Loucy (cell line): ENCODE measurements at regions not wholly inside any gene's neighbourhood (a gene's known extent, or its start where the extent isn't known, plus 50 kb on each side); places are given as distances from the start of the nearest gene placed in this dataset.

Source experiments
- EZH2phosphoT487 ChIP-seq: fragments of 200-600 bp; IDR thresholded peaks from 2 replicates; pipeline ENCODE4 v1.6.1; 2018; ENCODE audit warnings: antibody characterized with exemption, mild to moderate bottlenecking, moderate library complexity, borderline replicate concordance
- TF ChIP-seq, protein P1 (sequence below): fragments of 200-600 bp; sonication (generic); conservative IDR thresholded peaks from 2 replicates; pipeline ENCODE4 v1.5.1; 2014; ENCODE audit warnings: mild to moderate bottlenecking, antibody characterized with exemption, low read length

DNA sequence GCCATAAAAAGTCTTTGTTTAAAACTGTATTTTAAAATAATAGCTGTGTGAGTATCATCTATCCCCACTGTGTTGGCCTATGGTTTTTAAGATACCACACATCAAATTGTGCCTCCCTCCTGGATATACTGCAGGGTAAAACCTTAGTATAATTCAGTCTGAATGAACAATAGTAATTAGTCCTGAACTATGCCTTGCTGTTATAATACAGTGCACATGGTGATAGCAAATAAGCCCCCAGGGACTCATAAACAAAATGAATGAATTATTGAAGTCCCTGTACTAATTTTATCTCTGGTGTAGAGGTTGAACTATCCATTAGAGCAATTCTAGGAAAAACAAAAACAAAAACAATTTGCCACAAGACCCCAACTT is 142.7 kb upstream of the ADAMTSL1 start:
- TF ChIP-seq, protein P1, sequence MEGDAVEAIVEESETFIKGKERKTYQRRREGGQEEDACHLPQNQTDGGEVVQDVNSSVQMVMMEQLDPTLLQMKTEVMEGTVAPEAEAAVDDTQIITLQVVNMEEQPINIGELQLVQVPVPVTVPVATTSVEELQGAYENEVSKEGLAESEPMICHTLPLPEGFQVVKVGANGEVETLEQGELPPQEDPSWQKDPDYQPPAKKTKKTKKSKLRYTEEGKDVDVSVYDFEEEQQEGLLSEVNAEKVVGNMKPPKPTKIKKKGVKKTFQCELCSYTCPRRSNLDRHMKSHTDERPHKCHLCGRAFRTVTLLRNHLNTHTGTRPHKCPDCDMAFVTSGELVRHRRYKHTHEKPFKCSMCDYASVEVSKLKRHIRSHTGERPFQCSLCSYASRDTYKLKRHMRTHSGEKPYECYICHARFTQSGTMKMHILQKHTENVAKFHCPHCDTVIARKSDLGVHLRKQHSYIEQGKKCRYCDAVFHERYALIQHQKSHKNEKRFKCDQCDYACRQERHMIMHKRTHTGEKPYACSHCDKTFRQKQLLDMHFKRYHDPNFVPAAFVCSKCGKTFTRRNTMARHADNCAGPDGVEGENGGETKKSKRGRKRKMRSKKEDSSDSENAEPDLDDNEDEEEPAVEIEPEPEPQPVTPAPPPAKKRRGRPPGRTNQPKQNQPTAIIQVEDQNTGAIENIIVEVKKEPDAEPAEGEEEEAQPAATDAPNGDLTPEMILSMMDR = no peak
- no peak for TF ChIP-seq EZH2phosphoT487
